ENCODE measurements at regions not wholly inside any gene's neighbourhood (a gene's known extent, or its start where the extent isn't known, plus 50 kb on each side); places are given as distances from the start of the nearest gene placed in this dataset.
"Not testable (repeated sequence)": the region's sequence is repeated elsewhere in the genome, so short reads cannot be mapped to it uniquely, and the experiment has no call there.

- Histone ChIP-seq H3K27ac (ENCODE audit: low read length) (no peak overlapping the region), H3K4me3 (ENCODE audit: low read length) (no peak overlapping the region), H3K9me3 (ENCODE audit: control insufficient read depth, low read length) (no peaks in the 10 kb centered on the region), H3K4me1 (ENCODE audit: control insufficient read depth, insufficient read depth, low read length) (no peaks in the 10 kb centered on the region), H3K27me3 (ENCODE audit: control insufficient read depth, insufficient read depth) (no peaks in the 10 kb centered on the region)
- 82% methylated on average over 12 of the region's 12 CpGs for WGBS
- DNase-seq, result no peak
- intact Hi-C loops (cut with DNase I), result no loop called here
- no peak for ATAC-seq
Observed at GRCh38 chr7:156347132-156347531, 293.4 kb upstream of the RNF32 start.

- Histone ChIP-seq H3K4me1 (ENCODE audit: control insufficient read depth, insufficient read depth, low read length) (no peaks in the 10 kb centered on the region), H3K27ac (ENCODE audit: low read length) (no peak overlapping the region), H3K27me3 (ENCODE audit: control insufficient read depth, insufficient read depth) (no peaks in the 10 kb centered on the region), H3K9me3 (ENCODE audit: control insufficient read depth, low read length) (no peaks in the 10 kb centered on the region), H3K4me3 (ENCODE audit: low read length) (no peak overlapping the region)
- DNase-seq (no peak), ATAC-seq (no peak)
- 94% methylated on average over 3 of the region's 3 CpGs for WGBS
- intact Hi-C loops (cut with DNase I), result no loop called here
Observed at GRCh38 chr7:156344595-156344994, 296.0 kb upstream of the RNF32 start.

GRCh38 chr7:156334636-156335035, 305.9 kb upstream of the RNF32 start:
- Histone ChIP-seq H3K9me3 (ENCODE audit: control insufficient read depth, low read length) (no peaks in the 10 kb centered on the region), H3K27me3 (ENCODE audit: control insufficient read depth, insufficient read depth) (no peaks in the 10 kb centered on the region), H3K4me1 (ENCODE audit: control insufficient read depth, insufficient read depth, low read length) (no peaks in the 10 kb centered on the region), H3K4me3 (ENCODE audit: low read length) (no peak overlapping the region), H3K27ac (ENCODE audit: low read length) (no peak overlapping the region)
- intact Hi-C loops (cut with DNase I), result no loop called here
- ATAC-seq (no peak), DNase-seq (no peak)
- WGBS, result 72% methylated on average over 5 of the region's 5 CpGs

GRCh38 chr7:156327916-156328315, 312.7 kb upstream of the RNF32 start:
- no peak for DNase-seq
- Histone ChIP-seq H3K4me1 (ENCODE audit: control insufficient read depth, insufficient read depth, low read length) (no peaks in the 10 kb centered on the region), H3K27me3 (ENCODE audit: control insufficient read depth, insufficient read depth) (no peaks in the 10 kb centered on the region), H3K4me3 (ENCODE audit: low read length) (no peak overlapping the region), H3K9me3 (ENCODE audit: control insufficient read depth, low read length) (no peaks in the 10 kb centered on the region), H3K27ac (ENCODE audit: low read length) (no peak overlapping the region)
- ATAC-seq, result no peak
- 65% methylated on average over 4 of the region's 4 CpGs for WGBS
- intact Hi-C loops (cut with DNase I), result no loop called here

GRCh38 chr7:156327474-156327873, 313.1 kb upstream of the RNF32 start:
- no peak for ATAC-seq
- no peaks in the 10 kb centered on the region for H3K27me3 ChIP-seq (ENCODE audit: control insufficient read depth, insufficient read depth)
- 78% methylated on average over 2 of the region's 2 CpGs for WGBS

GRCh38 chr7:156324201-156324600, 316.4 kb upstream of the RNF32 start:
- Histone ChIP-seq H3K27ac (ENCODE audit: low read length) (no peak overlapping the region), H3K9me3 (ENCODE audit: control insufficient read depth, low read length) (no peaks in the 10 kb centered on the region), H3K4me1 (ENCODE audit: control insufficient read depth, insufficient read depth, low read length) (no peaks in the 10 kb centered on the region), H3K27me3 (ENCODE audit: control insufficient read depth, insufficient read depth) (no peaks in the 10 kb centered on the region), H3K4me3 (ENCODE audit: low read length) (no peak overlapping the region)
- no peak for DNase-seq
- no peak for ATAC-seq
- intact Hi-C loops (cut with DNase I), result no loop called here
- 71% methylated on average over 1 of the region's 1 CpG for WGBS

More at GRCh38 chr7:156327474-156327873, 313.1 kb upstream of the RNF32 start:
- intact Hi-C loops (cut with DNase I), result no loop called here
- DNase-seq, result no peak
- H3K4me3 ChIP-seq (ENCODE audit: low read length), result no peak overlapping the region
- no peak overlapping the region for H3K27ac ChIP-seq (ENCODE audit: low read length)
- H3K9me3 ChIP-seq (ENCODE audit: control insufficient read depth, low read length), result no peaks in the 10 kb centered on the region
- H3K4me1 ChIP-seq (ENCODE audit: control insufficient read depth, insufficient read depth, low read length), result no peaks in the 10 kb centered on the region

- ATAC-seq; DNase-seq; H3K4me3 ChIP-seq (ENCODE audit: low read length); H3K9me3 ChIP-seq (ENCODE audit: control insufficient read depth, low read length); intact Hi-C loops (cut with DNase I); H3K27me3 ChIP-seq (ENCODE audit: control insufficient read depth, insufficient read depth); H3K27ac ChIP-seq (ENCODE audit: low read length); H3K4me1 ChIP-seq (ENCODE audit: control insufficient read depth, insufficient read depth, low read length): not testable (repeated sequence)
- 34% methylated on average over 1 of the region's 1 CpG for WGBS
Observed at GRCh38 chr7:156321430-156321829, 319.1 kb upstream of the RNF32 start.

- intact Hi-C loops (cut with DNase I), result no loop called here
- 81% methylated on average over 11 of the region's 11 CpGs for WGBS
Observed at GRCh38 chr7:156318926-156319325, 321.6 kb upstream of the RNF32 start.

GRCh38 chr7:156318426-156318825, 322.1 kb upstream of the RNF32 start:
- intact Hi-C loops (cut with DNase I), result no loop called here
- Histone ChIP-seq H3K4me1 (ENCODE audit: control insufficient read depth, insufficient read depth, low read length) (no peaks in the 10 kb centered on the region), H3K27ac (ENCODE audit: low read length) (no peak overlapping the region), H3K4me3 (ENCODE audit: low read length) (no peak overlapping the region), H3K9me3 (ENCODE audit: control insufficient read depth, low read length) (no peaks in the 10 kb centered on the region), H3K27me3 (ENCODE audit: control insufficient read depth, insufficient read depth) (no peaks in the 10 kb centered on the region)
- no peak for DNase-seq
- 87% methylated on average over 18 of the region's 18 CpGs for WGBS
- ATAC-seq, result no peak

More at GRCh38 chr7:156318926-156319325, 321.6 kb upstream of the RNF32 start:
- Histone ChIP-seq H3K4me3 (ENCODE audit: low read length) (no peak overlapping the region), H3K27ac (ENCODE audit: low read length) (no peak overlapping the region), H3K4me1 (ENCODE audit: control insufficient read depth, insufficient read depth, low read length) (no peaks in the 10 kb centered on the region), H3K27me3 (ENCODE audit: control insufficient read depth, insufficient read depth) (no peaks in the 10 kb centered on the region), H3K9me3 (ENCODE audit: control insufficient read depth, low read length) (no peaks in the 10 kb centered on the region)
- no peak for ATAC-seq
- DNase-seq, result no peak

GRCh38 chr7:156309016-156309620, 331.5 kb upstream of the RNF32 start:
- WGBS, result 53% methylated on average over 15 of the region's 15 CpGs
- H3K4me3 ChIP-seq (ENCODE audit: low read length), result no peak overlapping the region
- no peaks in the 10 kb centered on the region for H3K4me1 ChIP-seq (ENCODE audit: control insufficient read depth, insufficient read depth, low read length)
- no peaks in the 10 kb centered on the region for H3K9me3 ChIP-seq (ENCODE audit: control insufficient read depth, low read length)
- peak; percentile 48 to 68 for ATAC-seq
- H3K27ac ChIP-seq (ENCODE audit: low read length), result no peak overlapping the region
- intact Hi-C loops (cut with DNase I), result no loop called here
- H3K27me3 ChIP-seq (ENCODE audit: control insufficient read depth, insufficient read depth), result no peaks in the 10 kb centered on the region
- peak in 2 of 3 donors; percentile 33 to 41 for DNase-seq

GRCh38 chr7:156307193-156307592, 333.4 kb upstream of the RNF32 start:
- DNase-seq (no peak), ATAC-seq (no peak)
- no peaks in the 10 kb centered on the region for H3K4me1 ChIP-seq (ENCODE audit: control insufficient read depth, insufficient read depth, low read length)
- no peaks in the 10 kb centered on the region for H3K9me3 ChIP-seq (ENCODE audit: control insufficient read depth, low read length)
- no peak overlapping the region for H3K4me3 ChIP-seq (ENCODE audit: low read length)
- WGBS, result 69% methylated on average over 9 of the region's 9 CpGs
- no peak overlapping the region for H3K27ac ChIP-seq (ENCODE audit: low read length)
- intact Hi-C loops (cut with DNase I), result no loop called here
- H3K27me3 ChIP-seq (ENCODE audit: control insufficient read depth, insufficient read depth), result no peaks in the 10 kb centered on the region

- intact Hi-C loops (cut with DNase I), result no loop called here
- WGBS, result 77% methylated on average over 10 of the region's 10 CpGs
Observed at GRCh38 chr7:156305351-156305750, 335.2 kb upstream of the RNF32 start.

More at GRCh38 chr7:156305351-156305750, 335.2 kb upstream of the RNF32 start:
- H3K27ac ChIP-seq (ENCODE audit: low read length), result no peak overlapping the region
- no peaks in the 10 kb centered on the region for H3K9me3 ChIP-seq (ENCODE audit: control insufficient read depth, low read length)
- H3K27me3 ChIP-seq (ENCODE audit: control insufficient read depth, insufficient read depth), result no peaks in the 10 kb centered on the region
- ATAC-seq (no peak), DNase-seq (no peak)
- no peak overlapping the region for H3K4me3 ChIP-seq (ENCODE audit: low read length)
- H3K4me1 ChIP-seq (ENCODE audit: control insufficient read depth, insufficient read depth, low read length), result no peaks in the 10 kb centered on the region
